Heart left ventricle (tissue), 13 donors: ENCODE measurements at regions not wholly inside any gene's neighbourhood (a gene's known extent, or its start where the extent isn't known, plus 50 kb on each side); places are given as distances from the start of the nearest gene placed in this dataset.

Experiments used
- POLR2A ChIP-seq, 2 donors: fragments of 450-650 bp; IDR thresholded peaks; one replicate each; pipeline ENCODE4 v1.6.1; 2017; ENCODE audit warnings: antibody characterized with exemption in 2 of 2, mild to moderate bottlenecking in 2 of 2, moderate library complexity in 2 of 2
- TF ChIP-seq, protein P1 (sequence below), 12 donors: fragments of 200-600 bp; sonication (generic) in 4 of 12; IDR thresholded peaks; one replicate each; pipeline versions ENCODE4 v1.5.0 to v1.8.0; 2018 to 2022; ENCODE audit warnings: antibody characterized with exemption in 12 of 12, mild to moderate bottlenecking in 5 of 12
- donor health status: ischemic (EF 13 %, LVEDD 7.1; RV severe dilation, severe dysfunction).
- donor health status: DM: no; HTN: yes; CAD: no.
- donor health status: DM: no; HTN: no; CAD: no.
- donor health status: ischemic (EF 25% LVEDD 6.9; RV normal size, moderate dysfunction).
- donor health status: ischemic (EF 25% LVEDD 5.7; RV mildly dilated, moderate dysfunction).
- donor health status: ischemic (EF 35%, LVEDD 5.7; RV mildly dilated, moderate dysfunction).
- donor health status: nonischemic (EF 11% LVEDD 7.7; RV severe dilation, severe dysfunction).
- donor health status: DM: yes; HTN: yes; CAD: no.
- donor health status: PGD.
- donor health status: ischemic (EF 29% LVEDD 5.4; RV normal size, mild dysfunction).
- donor health status: nonischemic (EF 23%, LVEDD 6.1; RV moderate dilation, normal function).

GRCh38 chr6:71707059-71707458, 179.3 kb upstream of the RIMS1 start:
- TF ChIP-seq, protein P1, sequence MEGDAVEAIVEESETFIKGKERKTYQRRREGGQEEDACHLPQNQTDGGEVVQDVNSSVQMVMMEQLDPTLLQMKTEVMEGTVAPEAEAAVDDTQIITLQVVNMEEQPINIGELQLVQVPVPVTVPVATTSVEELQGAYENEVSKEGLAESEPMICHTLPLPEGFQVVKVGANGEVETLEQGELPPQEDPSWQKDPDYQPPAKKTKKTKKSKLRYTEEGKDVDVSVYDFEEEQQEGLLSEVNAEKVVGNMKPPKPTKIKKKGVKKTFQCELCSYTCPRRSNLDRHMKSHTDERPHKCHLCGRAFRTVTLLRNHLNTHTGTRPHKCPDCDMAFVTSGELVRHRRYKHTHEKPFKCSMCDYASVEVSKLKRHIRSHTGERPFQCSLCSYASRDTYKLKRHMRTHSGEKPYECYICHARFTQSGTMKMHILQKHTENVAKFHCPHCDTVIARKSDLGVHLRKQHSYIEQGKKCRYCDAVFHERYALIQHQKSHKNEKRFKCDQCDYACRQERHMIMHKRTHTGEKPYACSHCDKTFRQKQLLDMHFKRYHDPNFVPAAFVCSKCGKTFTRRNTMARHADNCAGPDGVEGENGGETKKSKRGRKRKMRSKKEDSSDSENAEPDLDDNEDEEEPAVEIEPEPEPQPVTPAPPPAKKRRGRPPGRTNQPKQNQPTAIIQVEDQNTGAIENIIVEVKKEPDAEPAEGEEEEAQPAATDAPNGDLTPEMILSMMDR (IDR thresholded peaks at IDR 0.05): no peak
- TF ChIP-seq POLR2A (IDR thresholded peaks at IDR 0.05): no peak
